ENCODE measurements at regions not wholly inside any gene's neighbourhood (a gene's known extent, or its start where the extent isn't known, plus 50 kb on each side); places are given as distances from the start of the nearest gene placed in this dataset.

DNA sequence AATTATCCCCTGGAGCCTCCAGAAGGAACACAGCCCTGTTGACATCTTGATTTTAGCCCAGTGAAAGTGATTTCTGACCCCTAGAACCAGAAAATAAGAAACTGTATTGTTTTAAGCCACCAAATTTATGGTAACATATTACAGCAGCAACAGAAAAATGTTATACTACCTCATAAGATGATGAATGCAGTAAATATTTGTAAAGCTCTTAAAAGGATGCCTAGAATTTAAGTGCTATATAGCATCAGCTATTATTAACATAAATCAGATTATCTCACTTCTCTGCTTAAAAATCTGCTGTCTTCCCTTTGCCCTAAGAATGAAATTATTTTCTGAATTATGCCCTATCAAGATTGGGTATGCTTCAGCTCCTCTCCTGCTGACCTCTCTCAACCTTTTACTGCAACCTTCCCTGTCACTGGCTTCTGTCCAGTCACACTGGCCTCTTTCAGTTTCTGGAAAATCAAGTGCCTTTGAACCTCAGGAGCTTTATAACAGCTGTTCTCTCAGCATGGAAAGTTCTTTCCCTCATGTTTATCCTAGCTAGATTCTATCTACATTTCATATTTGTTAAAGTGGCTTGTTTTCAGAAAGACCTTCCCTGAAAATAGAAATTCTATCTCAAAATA, 78.9 kb downstream of the GPR37 start:
- TF ChIP-seq, protein P1, sequence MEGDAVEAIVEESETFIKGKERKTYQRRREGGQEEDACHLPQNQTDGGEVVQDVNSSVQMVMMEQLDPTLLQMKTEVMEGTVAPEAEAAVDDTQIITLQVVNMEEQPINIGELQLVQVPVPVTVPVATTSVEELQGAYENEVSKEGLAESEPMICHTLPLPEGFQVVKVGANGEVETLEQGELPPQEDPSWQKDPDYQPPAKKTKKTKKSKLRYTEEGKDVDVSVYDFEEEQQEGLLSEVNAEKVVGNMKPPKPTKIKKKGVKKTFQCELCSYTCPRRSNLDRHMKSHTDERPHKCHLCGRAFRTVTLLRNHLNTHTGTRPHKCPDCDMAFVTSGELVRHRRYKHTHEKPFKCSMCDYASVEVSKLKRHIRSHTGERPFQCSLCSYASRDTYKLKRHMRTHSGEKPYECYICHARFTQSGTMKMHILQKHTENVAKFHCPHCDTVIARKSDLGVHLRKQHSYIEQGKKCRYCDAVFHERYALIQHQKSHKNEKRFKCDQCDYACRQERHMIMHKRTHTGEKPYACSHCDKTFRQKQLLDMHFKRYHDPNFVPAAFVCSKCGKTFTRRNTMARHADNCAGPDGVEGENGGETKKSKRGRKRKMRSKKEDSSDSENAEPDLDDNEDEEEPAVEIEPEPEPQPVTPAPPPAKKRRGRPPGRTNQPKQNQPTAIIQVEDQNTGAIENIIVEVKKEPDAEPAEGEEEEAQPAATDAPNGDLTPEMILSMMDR (IDR thresholded peaks at IDR 0.05; ENCODE audit: low read depth, low read length), result no peak
- TF ChIP-seq POLR2A (IDR thresholded peaks at IDR 0.05; ENCODE audit: extremely low read depth, insufficient read length), result no peak

Data from NB4 (cell line).